Peyer's patch (tissue), 4 donors: ENCODE measurements at regions not wholly inside any gene's neighbourhood (a gene's known extent, or its start where the extent isn't known, plus 50 kb on each side); places are given as distances from the start of the nearest gene placed in this dataset.

Source experiments
- DNase-seq, 3 donors: peaks; one replicate each; pipeline ENCODE4 v3.0.0-alpha.2; 2017 to 2019
- H3K27ac ChIP-seq, 4 donors: fragments of 200-600 bp; sonication (generic); one replicate each; pipeline ENCODE4 v1.5.1; 2016 to 2019
- H3K27me3 ChIP-seq, 2 donors: fragments of 200-600 bp; sonication (generic); one replicate each; pipeline ENCODE4 v1.5.1; 2019
- H3K36me3 ChIP-seq, 3 donors: fragments of 200-600 bp; sonication (generic); one replicate each; pipeline ENCODE4 v1.5.1; 2016 to 2019
- H3K4me1 ChIP-seq, 4 donors: fragments of 200-600 bp; sonication (generic); one replicate each; pipeline ENCODE4 v1.5.1; 2016 to 2019
- H3K4me3 ChIP-seq, 4 donors: fragments of 200-600 bp; sonication (generic); 1 replicate in 3 of 4; 2 replicates in 1 of 4; pipeline ENCODE4 v1.5.1; 2016 to 2019; ENCODE audit warnings: mild to moderate bottlenecking in 1 of 4
- H3K9me3 ChIP-seq, 4 donors: fragments of 200-600 bp; sonication (generic); one replicate each; pipeline ENCODE4 v1.5.1; 2016 to 2019; ENCODE audit warnings: mild to moderate bottlenecking in 1 of 4
- POLR2A ChIP-seq, 2 donors: fragments of 450-650 bp; IDR thresholded peaks; one replicate each; pipeline ENCODE4 v1.5.1; 2017; ENCODE audit warnings: antibody characterized with exemption in 2 of 2, mild to moderate bottlenecking in 2 of 2, moderate library complexity in 2 of 2
- TF ChIP-seq, protein P1 (sequence below), 6 experiments: fragments of 450-650 bp in 4 of 6; fragments of 200-600 bp in 2 of 6; sonication (generic) in 1 of 6; IDR thresholded peaks; one replicate each; pipeline ENCODE4 v1.5.1; 2017 to 2019; ENCODE audit warnings: antibody characterized with exemption in 6 of 6, mild to moderate bottlenecking in 3 of 6, moderate library complexity in 1 of 6

DNA sequence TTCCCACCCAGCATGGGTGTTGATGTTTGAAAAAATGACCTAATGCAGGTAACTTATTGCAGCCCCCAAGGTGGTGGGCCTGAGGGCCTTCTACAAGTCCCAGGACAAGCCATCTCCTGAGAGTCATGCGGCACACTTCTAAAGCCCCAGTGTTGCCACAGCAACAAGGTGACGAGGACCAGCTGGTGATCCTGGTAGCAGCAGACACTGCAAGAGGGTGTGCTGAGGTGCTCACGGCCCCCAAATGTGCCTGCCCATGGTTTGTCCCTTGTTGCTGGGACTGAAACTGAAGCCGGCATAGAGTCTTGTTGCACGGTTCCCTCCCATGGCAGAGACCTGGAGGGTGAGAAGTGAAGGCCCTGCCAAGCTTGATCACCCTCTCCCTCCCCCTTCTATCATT is 333.2 kb upstream of the MGMT start:
- H3K27ac ChIP-seq: no peak overlapping the region
- TF ChIP-seq POLR2A (IDR thresholded peaks at IDR 0.05): no peak
- TF ChIP-seq, protein P1, sequence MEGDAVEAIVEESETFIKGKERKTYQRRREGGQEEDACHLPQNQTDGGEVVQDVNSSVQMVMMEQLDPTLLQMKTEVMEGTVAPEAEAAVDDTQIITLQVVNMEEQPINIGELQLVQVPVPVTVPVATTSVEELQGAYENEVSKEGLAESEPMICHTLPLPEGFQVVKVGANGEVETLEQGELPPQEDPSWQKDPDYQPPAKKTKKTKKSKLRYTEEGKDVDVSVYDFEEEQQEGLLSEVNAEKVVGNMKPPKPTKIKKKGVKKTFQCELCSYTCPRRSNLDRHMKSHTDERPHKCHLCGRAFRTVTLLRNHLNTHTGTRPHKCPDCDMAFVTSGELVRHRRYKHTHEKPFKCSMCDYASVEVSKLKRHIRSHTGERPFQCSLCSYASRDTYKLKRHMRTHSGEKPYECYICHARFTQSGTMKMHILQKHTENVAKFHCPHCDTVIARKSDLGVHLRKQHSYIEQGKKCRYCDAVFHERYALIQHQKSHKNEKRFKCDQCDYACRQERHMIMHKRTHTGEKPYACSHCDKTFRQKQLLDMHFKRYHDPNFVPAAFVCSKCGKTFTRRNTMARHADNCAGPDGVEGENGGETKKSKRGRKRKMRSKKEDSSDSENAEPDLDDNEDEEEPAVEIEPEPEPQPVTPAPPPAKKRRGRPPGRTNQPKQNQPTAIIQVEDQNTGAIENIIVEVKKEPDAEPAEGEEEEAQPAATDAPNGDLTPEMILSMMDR (IDR thresholded peaks at IDR 0.05): no peak
- no peaks in the 10 kb centered on the region for H3K4me1 ChIP-seq
- DNase-seq: no peak
- H3K9me3 ChIP-seq: no peaks in the 10 kb centered on the region
- H3K27me3 ChIP-seq: no peaks in the 10 kb centered on the region
- no peaks in the 10 kb centered on the region for H3K36me3 ChIP-seq
- H3K4me3 ChIP-seq: no peak overlapping the region

DNA sequence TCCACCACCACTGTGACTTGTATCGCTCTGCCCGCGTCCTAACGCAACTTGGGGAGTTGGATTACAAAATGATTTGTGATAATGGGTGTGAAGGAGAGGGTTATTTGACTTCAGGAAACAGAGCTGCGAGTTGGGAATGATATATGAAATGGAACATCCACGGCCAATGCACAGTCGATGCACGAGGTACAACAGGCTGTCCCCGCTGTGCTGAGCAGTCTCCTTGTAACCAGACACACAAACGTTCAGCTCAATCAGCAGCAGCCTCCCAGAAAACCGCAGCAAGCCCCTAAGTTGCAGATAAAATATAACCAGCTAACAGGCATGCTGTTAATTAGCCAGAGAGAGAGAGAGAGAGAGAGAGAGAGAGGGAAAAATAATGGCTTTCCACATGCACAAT is 332.7 kb upstream of the MGMT start:
- DNase-seq: no peak
- no peak for TF ChIP-seq POLR2A (IDR thresholded peaks at IDR 0.05)
- TF ChIP-seq, protein P1 (IDR thresholded peaks at IDR 0.05): no peak
- Histone ChIP-seq H3K27ac (no peak overlapping the region), H3K9me3 (no peaks in the 10 kb centered on the region), H3K4me3 (no peak overlapping the region), H3K4me1 (no peaks in the 10 kb centered on the region), H3K27me3 (no peaks in the 10 kb centered on the region), H3K36me3 (no peaks in the 10 kb centered on the region)

DNA sequence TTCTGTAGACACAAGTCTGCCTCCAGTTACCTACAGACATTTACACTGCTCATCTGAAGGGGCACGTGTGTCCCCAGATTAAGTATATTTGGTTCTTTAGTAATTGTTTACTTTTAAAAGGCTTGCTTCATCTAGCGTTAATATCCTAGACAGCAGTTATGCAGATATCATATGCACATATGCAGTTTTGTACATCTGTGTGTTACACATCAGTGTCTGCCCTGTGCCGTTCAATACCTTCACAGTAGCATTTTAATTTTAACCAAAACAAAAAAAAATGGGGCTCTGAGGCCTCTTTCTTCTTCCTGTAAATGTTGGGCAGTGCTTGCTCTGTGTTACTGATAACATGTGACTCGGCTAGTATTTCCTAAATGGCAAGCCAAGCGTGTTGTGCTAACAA is 331.4 kb upstream of the MGMT start:
- no peaks in the 10 kb centered on the region for H3K4me1 ChIP-seq
- TF ChIP-seq, protein P1 (IDR thresholded peaks at IDR 0.05): no peak
- TF ChIP-seq POLR2A (IDR thresholded peaks at IDR 0.05): no peak
- no peaks in the 10 kb centered on the region for H3K36me3 ChIP-seq
- no peak overlapping the region for H3K4me3 ChIP-seq
- no peak overlapping the region for H3K27ac ChIP-seq
- no peak for DNase-seq
- H3K9me3 ChIP-seq: no peaks in the 10 kb centered on the region
- H3K27me3 ChIP-seq: no peaks in the 10 kb centered on the region

DNA sequence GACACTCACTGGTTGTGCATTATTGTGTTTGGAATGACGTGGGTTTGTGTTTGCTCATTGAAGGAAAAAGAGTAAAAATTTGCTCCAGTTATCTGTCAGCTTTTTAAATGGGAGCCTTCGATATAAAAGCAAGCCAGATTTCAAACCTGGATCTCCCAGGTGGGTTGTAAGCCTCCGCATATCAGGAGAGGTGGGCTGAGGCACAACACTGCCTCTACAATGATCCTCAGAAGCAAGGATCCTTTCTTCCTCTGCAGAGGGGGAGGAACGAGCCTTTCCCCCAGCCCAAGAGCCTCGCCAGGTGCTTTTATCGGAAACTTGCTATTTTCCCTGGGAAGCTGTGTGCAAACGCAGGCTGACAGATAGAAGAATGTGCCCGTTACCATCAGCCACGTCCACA is 331.0 kb upstream of the MGMT start:
- Histone ChIP-seq H3K27me3 (no peaks in the 10 kb centered on the region), H3K4me1 (no peaks in the 10 kb centered on the region), H3K4me3 (no peak overlapping the region), H3K9me3 (no peaks in the 10 kb centered on the region), H3K36me3 (no peaks in the 10 kb centered on the region), H3K27ac (no peak overlapping the region)
- DNase-seq: no peak
- no peak for TF ChIP-seq POLR2A (IDR thresholded peaks at IDR 0.05)
- TF ChIP-seq, protein P1 (IDR thresholded peaks at IDR 0.05): no peak

DNA sequence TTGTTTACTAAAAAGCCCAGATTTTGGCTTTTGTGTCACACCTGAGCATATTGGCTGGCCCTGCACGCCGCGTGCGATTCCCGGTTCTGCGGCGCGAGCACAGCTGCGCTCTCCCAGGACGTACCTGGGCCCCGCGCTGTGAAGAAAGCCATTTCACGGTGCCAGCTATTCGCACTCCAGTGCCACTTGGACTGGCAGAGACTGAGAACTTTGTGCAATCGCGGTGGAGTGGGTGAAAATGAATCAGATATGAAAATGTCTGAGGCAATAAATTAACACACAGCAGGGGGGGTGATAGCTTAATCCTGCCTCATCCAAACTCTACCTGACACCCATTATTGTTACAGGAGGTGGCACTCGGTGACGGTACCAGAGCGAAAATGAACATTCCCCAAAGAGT is 330.1 kb upstream of the MGMT start:
- DNase-seq: no peak
- no peak overlapping the region for H3K4me3 ChIP-seq
- H3K9me3 ChIP-seq: no peaks in the 10 kb centered on the region
- H3K27ac ChIP-seq: no peak overlapping the region
- no peaks in the 10 kb centered on the region for H3K4me1 ChIP-seq
- no peaks in the 10 kb centered on the region for H3K36me3 ChIP-seq
- TF ChIP-seq, protein P1 (IDR thresholded peaks at IDR 0.05): no peak
- no peak for TF ChIP-seq POLR2A (IDR thresholded peaks at IDR 0.05)
- no peaks in the 10 kb centered on the region for H3K27me3 ChIP-seq
